Lower leg skin (tissue), 3 donors: ENCODE measurements at regions not wholly inside any gene's neighbourhood (a gene's known extent, or its start where the extent isn't known, plus 50 kb on each side); places are given as distances from the start of the nearest gene placed in this dataset.

ENCODE experiments used
- POLR2A ChIP-seq, 2 donors: fragments of 450-650 bp; IDR thresholded peaks; one replicate each; pipeline ENCODE4 v1.6.1; 2016 to 2017; ENCODE audit warnings: antibody characterized with exemption in 2 of 2, mild to moderate bottlenecking in 1 of 2, moderate library complexity in 1 of 2
- TF ChIP-seq, protein P1 (sequence below), 3 donors: fragments of 450-650 bp; IDR thresholded peaks; one replicate each; pipeline ENCODE4 v1.5.1; 2016; ENCODE audit warnings: antibody characterized with exemption in 3 of 3, mild to moderate bottlenecking in 3 of 3, moderate library complexity in 2 of 3

DNA sequence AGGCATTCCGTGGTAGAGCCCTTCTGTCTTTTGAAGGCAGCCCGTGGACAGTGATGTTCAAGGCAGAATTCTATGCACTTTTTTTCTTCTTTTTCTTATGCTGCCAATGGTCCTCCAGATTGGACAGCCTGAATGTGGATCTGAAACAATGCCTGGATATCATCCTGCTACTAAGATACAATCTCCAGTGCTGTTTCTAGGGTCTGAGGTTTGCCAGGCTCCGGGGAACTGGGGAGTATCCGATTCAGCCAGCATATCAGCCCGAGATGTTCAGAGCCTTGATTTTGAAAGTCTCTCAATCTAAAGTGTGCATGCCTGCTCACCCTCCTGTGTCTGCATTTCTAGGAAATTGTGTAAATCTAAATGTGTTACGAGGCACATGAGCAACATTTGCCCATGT is 103.8 kb upstream of the WWC1 start:
- TF ChIP-seq, protein P1, sequence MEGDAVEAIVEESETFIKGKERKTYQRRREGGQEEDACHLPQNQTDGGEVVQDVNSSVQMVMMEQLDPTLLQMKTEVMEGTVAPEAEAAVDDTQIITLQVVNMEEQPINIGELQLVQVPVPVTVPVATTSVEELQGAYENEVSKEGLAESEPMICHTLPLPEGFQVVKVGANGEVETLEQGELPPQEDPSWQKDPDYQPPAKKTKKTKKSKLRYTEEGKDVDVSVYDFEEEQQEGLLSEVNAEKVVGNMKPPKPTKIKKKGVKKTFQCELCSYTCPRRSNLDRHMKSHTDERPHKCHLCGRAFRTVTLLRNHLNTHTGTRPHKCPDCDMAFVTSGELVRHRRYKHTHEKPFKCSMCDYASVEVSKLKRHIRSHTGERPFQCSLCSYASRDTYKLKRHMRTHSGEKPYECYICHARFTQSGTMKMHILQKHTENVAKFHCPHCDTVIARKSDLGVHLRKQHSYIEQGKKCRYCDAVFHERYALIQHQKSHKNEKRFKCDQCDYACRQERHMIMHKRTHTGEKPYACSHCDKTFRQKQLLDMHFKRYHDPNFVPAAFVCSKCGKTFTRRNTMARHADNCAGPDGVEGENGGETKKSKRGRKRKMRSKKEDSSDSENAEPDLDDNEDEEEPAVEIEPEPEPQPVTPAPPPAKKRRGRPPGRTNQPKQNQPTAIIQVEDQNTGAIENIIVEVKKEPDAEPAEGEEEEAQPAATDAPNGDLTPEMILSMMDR (IDR thresholded peaks at IDR 0.05) = no peak
- TF ChIP-seq POLR2A (IDR thresholded peaks at IDR 0.05) = no peak
